GM12875 (cell line): ENCODE measurements at regions not wholly inside any gene's neighbourhood (a gene's known extent, or its start where the extent isn't known, plus 50 kb on each side); places are given as distances from the start of the nearest gene placed in this dataset.

Experiments used
- H3K4me3 ChIP-seq: one replicate; pipeline ENCODE4 v1.5.1; 2011; ENCODE audit warnings: low read depth, low read length, control low read depth
- CTCF ChIP-seq: IDR thresholded peaks from 2 replicates; pipeline ENCODE4 v1.5.1; 2011; ENCODE audit warnings: low read depth, mild to moderate bottlenecking, control low read depth, inconsistent platforms, low read length, moderate library complexity, borderline replicate concordance; ENCODE audit not compliant: insufficient read depth

- no peak overlapping the region for H3K4me3 ChIP-seq
- no peak for TF ChIP-seq CTCF
These were observed 672.8 kb upstream of the SYT4 start for GRCh38 chr18:43950062-43950461.

- H3K4me3 ChIP-seq, result no peak overlapping the region
- no peak for TF ChIP-seq CTCF
These were observed 675.1 kb upstream of the SYT4 start for GRCh38 chr18:43952398-43952797.

GRCh38 chr18:43961722-43962121 is 684.4 kb upstream of the SYT4 start:
- TF ChIP-seq CTCF, result no peak
- no peak overlapping the region for H3K4me3 ChIP-seq

- no peak overlapping the region for H3K4me3 ChIP-seq
- TF ChIP-seq CTCF, result no peak
These were observed 687.4 kb upstream of the SYT4 start for GRCh38 chr18:43964666-43965065.

- no peak for TF ChIP-seq CTCF
- H3K4me3 ChIP-seq, result no peak overlapping the region
These were observed 688.4 kb upstream of the SYT4 start for GRCh38 chr18:43965691-43966090.

GRCh38 chr18:43970656-43971055 is 693.4 kb upstream of the SYT4 start:
- no peak for TF ChIP-seq CTCF
- H3K4me3 ChIP-seq, result no peak overlapping the region

- no peak for TF ChIP-seq CTCF
- no peak overlapping the region for H3K4me3 ChIP-seq
These were observed 700.9 kb upstream of the SYT4 start for GRCh38 chr18:43978174-43978573.
